C4-2B (cell line): ENCODE measurements at regions not wholly inside any gene's neighbourhood (a gene's known extent, or its start where the extent isn't known, plus 50 kb on each side); places are given as distances from the start of the nearest gene placed in this dataset.

Experiments
- H3K27ac ChIP-seq: fragments of 450-650 bp; 2 replicates; pipeline ENCODE4 v1.5.1; 2017
- ZFX ChIP-seq: fragments of 450-650 bp; IDR thresholded peaks from 2 replicates; pipeline ENCODE4 v1.6.1; 2017
- TF ChIP-seq, protein P1 (sequence below): fragments of 450-650 bp; conservative IDR thresholded peaks from 2 replicates; pipeline ENCODE4 v1.5.1; 2017; ENCODE audit warnings: mild to moderate bottlenecking

DNA sequence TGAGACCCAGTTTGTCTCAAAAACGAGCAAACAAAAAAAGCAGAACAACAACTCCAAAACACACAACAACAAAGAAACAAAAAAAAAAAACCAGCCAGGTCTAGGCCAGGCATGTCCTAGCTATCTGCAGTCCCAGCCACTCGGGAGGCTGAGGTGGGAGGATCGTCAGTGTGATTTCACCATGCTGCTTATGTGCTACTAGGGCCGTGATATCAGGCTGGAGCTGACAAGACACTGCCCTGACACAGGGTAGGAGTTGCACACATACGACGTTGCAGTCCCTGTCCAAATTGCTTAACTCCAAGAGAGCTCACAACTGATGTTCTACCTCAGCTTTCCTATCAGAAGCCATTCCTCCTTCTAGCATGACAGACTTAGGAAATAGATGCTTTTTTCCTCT, 204.9 kb downstream of the AASDH start:
- no peak for TF ChIP-seq ZFX
- TF ChIP-seq, protein P1, sequence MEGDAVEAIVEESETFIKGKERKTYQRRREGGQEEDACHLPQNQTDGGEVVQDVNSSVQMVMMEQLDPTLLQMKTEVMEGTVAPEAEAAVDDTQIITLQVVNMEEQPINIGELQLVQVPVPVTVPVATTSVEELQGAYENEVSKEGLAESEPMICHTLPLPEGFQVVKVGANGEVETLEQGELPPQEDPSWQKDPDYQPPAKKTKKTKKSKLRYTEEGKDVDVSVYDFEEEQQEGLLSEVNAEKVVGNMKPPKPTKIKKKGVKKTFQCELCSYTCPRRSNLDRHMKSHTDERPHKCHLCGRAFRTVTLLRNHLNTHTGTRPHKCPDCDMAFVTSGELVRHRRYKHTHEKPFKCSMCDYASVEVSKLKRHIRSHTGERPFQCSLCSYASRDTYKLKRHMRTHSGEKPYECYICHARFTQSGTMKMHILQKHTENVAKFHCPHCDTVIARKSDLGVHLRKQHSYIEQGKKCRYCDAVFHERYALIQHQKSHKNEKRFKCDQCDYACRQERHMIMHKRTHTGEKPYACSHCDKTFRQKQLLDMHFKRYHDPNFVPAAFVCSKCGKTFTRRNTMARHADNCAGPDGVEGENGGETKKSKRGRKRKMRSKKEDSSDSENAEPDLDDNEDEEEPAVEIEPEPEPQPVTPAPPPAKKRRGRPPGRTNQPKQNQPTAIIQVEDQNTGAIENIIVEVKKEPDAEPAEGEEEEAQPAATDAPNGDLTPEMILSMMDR: no peak
- H3K27ac ChIP-seq: no peak overlapping the region

DNA sequence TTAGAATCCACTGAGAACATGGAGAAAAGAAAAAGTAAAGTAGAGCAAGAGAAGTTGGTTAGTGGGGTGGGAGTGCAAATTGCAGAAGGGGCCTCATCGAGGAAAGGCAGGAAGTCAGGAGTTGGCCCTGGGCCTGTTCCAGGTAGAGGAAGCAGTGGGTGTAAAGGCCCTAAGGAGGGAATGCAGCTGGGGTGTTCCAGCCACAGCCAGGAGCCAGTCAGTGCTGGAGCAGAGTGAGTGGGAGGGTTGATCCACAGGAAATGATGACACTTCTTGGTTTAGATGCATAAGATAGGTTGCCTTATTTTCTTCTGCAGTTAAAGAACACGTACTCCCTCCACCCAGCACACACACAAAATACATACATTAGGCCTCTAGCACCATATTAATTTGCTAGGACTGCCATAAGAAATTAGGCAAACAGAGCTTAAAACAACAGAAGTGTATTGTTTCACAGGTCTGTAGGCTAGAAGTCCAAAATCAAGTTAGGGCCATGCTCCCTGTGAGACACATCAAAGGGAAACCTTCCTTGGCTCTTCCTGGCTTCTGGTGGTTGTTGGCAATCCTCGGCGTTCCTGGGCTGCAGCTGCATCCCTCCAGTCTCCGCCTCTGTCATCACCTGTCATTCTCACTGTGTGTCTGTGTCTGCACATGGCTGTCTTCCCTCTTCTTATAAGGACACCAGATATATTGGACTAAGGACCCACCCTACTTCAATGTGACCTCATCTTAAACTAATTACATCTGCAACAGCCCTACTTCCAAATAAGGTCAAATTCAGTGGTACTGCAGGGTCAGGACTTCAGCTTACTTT, 205.9 kb downstream of the AASDH start:
- TF ChIP-seq, protein P1: no peak
- TF ChIP-seq ZFX: no peak
- no peak overlapping the region for H3K27ac ChIP-seq

GRCh38 chr4:56169061-56169460, 218.2 kb downstream of the AASDH start:
- H3K27ac ChIP-seq: no peak overlapping the region
- TF ChIP-seq, protein P1: no peak
- no peak for TF ChIP-seq ZFX

DNA sequence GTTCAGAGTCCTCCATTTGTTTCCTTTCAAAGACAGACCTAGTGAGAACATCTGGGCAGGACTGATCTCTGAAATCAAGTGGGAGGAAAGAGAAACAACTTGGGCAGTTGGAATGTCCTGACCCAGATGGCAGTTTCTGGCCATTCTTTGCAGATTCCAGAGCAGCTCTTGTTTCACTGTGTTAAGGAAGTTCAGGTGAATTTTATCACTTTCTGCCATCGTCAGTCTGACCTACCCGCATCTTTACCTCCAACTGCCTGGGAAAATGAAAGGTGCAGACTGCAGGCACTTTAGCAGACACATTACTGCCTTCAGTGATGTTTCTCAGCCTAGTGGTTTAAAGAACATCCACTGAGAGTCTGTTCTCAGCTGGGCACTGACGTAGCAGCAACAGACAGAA, 216.2 kb downstream of the CEP135 start:
- TF ChIP-seq ZFX: no peak
- TF ChIP-seq, protein P1: no peak
- H3K27ac ChIP-seq: no peak overlapping the region

GRCh38 chr4:56160636-56161035, 211.9 kb downstream of the CEP135 start:
- TF ChIP-seq ZFX: no peak
- TF ChIP-seq, protein P1: no peak
- H3K27ac ChIP-seq: no peak overlapping the region

DNA sequence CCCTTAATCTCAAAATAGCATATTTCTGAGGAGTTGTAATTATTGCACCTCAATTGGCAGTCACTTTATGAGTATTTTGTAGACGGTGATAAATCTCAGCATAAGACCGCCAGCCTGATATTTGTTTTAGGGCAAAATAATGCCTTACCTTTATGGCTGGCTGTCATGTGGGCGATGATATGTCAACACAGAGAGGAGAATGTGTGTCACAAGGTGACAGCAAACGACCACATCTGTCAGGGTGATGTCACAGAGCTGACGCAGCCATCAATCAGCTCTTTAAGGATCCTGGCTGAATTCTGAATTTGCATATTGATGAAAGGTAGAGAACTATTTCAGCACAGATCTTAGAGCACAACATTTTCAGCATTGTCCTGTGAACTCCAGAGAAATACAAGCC, 209.7 kb downstream of the CEP135 start:
- TF ChIP-seq ZFX: no peak
- TF ChIP-seq, protein P1: no peak
- no peak overlapping the region for H3K27ac ChIP-seq

- H3K27ac ChIP-seq: no peak overlapping the region
- TF ChIP-seq, protein P1: no peak
- no peak for TF ChIP-seq ZFX
Measured at GRCh38 chr4:56156141-56156540, 207.4 kb downstream of the CEP135 start.
